GM21515 (cell line): ENCODE measurements at regions not wholly inside any gene's neighbourhood (a gene's known extent, or its start where the extent isn't known, plus 50 kb on each side); places are given as distances from the start of the nearest gene placed in this dataset.
"Not testable (repeated sequence)": the region's sequence is repeated elsewhere in the genome, so short reads cannot be mapped to it uniquely, and the experiment has no call there.

ENCODE experiments used
- ATAC-seq: cut with Tn5 transposase; IDR thresholded peaks from one replicate; pipeline ENCODE4 v1.9.1; 2021; ENCODE audit not compliant: unreplicated experiment

DNA sequence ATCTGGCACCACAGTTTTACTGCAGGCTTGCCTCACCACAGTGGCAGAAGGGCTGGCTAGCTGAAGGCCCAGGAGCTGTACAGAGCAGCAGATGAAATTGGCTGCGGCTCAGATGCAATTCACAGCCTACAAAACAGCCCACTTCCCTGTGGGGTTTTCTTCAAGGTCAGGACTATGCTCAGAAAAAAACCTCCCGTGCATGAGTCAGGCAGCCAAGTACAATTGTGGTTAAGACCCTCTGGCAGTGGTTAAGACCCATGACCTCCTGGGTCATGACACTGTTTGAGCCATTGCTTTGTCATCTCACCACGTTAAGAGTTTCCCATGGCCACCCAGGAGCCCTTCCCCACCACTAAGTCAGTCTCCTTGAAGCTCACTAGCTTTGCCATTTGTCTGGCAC, 276.3 kb downstream of the HNRNPD start:
- no peak for ATAC-seq

DNA sequence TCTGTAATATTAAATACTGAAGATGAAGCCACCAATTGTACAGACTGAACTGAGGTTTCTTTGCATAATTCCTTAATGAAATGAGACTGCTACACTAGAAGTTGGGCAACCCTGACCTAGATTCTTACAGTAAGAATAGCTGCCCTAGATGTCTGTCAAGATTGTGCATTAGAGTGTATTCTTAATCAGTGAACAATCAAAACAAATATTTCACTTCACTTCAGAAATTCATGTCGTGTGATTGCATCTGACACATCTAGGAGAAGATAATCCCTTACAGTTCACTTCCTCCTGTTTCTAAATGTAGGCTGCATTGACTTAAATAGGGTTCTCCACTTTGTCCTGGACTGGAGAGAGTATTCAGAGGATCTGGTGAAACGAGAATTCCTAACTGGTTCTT, 283.1 kb downstream of the HNRNPD start:
- ATAC-seq: no peak

DNA sequence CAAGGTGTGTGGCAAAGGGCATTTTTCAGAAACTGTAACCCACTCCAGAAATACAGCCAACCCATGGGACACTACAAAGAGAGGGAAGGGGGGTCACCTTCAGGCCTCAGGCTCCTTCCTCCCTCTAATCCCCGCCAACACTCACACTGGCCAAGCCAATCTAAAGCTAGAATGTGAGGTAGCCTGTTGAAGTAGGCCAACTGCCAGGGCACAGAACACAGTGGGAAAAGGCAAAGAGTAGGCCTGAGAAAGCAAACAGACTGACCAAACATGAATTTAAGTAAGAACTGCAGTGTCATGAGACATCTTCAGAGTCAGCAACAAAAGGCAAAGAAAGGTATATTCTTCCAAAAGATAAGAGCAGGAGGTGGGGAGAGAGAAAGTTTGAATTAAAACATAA, 289.0 kb downstream of the HNRNPD start:
- no peak for ATAC-seq

- not testable (repeated sequence) for ATAC-seq
Observed at GRCh38 chr4:82077471-82077995, 296.3 kb downstream of the HNRNPD start.

DNA sequence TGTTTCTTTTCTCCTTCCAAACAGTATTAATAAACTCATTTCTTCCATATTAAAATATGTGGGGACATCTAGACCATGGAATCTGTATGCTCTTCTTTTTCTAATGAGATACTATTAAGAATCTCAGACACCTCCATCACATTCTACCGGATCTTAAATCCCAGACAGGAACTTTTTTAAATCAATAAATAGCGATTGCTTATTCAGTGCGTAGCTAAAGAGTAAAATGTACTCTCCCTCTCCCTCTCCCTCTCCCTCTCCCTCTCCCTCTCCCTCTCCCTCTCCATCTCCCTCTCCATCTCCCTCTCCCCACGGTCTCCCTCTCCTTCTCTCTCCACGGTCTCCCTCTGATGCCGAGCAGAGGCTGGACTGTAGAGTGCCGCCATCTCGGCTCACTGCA, 297.0 kb downstream of the HNRNPD start:
- ATAC-seq: no peak

DNA sequence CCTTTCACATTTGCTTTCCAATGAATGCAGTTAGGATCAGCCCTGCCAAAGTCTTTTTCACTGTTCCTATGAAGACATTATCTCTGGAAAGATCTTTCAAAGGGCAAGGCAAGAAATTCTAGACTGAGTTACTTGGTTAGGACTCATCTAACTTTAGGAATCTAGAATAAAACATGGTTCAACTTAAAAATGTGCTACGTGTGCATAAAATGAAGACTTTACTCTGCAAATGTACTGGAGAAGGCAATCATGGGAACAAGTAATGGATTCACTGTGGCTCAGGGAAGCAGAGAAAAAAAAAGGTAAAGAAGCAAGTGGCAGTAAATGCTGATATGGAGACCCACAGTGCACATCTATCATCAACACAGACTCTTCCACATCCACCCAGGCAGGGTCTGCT, 297.4 kb downstream of the HNRNPD start:
- no peak for ATAC-seq

GRCh38 chr4:82071951-82072350, 301.8 kb downstream of the HNRNPD start:
- no peak for ATAC-seq

GRCh38 chr4:82069883-82070638, 303.7 kb downstream of the HNRNPD start:
- no peak for ATAC-seq

GRCh38 chr4:82063017-82063416, 310.8 kb downstream of the HNRNPD start:
- ATAC-seq: no peak

DNA sequence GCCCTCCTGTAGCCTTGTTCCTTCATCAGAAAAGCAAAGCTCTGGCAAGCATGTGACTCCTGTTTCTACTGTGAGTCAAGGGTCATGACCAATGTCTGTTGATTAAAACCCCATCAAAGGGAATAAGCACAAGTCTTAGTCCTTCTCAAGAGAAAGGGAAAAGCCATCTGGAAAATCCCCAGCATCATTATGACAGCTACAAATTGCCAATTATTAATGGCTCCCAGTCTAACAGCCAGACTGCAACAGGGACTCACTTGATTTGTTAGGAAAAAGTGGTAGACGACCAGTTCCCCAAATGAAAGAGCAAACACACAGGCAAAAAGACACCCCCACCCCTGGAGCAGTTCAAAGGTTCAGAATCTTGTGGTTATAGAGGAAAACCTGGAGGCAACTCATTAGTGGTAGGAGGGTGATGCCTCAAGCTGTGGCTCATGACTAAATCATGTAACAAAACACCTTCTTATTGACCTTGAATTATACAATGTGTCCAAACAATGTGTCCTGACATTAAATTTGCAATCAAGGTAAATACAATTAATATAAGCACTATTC, 315.7 kb downstream of the HNRNPD start:
- ATAC-seq: no peak

DNA sequence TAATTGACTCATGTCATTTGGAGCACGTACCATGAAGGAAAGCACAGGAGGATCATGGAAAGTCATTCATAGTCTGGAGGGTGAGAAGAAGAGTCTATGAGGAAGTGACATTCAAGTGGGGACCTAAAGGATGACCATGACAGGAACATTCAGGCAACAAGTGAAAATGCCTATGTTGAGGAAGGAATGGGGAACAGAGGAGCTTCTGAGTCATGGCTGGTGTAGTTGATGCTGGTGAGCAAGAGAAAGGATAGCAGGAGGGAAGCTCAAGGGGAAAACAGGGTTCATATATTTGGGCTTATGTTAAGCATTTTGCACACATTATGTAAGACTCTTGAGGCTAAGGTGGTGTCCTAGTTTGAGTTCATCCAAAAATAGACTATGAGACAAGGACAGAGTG, 318.6 kb downstream of the HNRNPD start:
- no peak for ATAC-seq

GRCh38 chr4:82053396-82053795, 320.4 kb downstream of the HNRNPD start:
- no peak for ATAC-seq

GRCh38 chr4:82050796-82051195, 323.0 kb downstream of the HNRNPD start:
- no peak for ATAC-seq

GRCh38 chr4:82049294-82049693, 324.5 kb downstream of the HNRNPD start:
- no peak for ATAC-seq

- ATAC-seq: no peak
Observed at GRCh38 chr4:82047731-82048130, 326.1 kb downstream of the HNRNPD start.

DNA sequence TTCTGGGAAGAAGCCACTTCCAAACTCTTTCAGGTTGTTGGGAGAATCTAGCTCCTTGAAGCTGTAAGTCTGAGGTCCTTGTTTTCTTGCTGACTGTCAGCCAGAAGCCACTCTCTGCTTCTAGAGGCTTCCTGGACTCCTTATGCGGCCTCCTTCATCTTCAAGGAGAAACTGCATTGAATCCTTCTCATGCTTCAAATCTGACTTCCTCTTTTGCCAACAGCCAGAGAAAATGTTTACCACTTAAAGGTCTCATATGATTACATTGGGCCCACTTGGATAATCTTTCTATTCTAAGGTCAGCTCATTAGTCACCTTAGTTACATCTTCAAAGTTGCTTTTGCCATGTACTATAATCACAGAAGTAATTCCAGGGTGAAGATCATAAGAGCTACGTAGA, 327.0 kb downstream of the HNRNPD start:
- no peak for ATAC-seq

DNA sequence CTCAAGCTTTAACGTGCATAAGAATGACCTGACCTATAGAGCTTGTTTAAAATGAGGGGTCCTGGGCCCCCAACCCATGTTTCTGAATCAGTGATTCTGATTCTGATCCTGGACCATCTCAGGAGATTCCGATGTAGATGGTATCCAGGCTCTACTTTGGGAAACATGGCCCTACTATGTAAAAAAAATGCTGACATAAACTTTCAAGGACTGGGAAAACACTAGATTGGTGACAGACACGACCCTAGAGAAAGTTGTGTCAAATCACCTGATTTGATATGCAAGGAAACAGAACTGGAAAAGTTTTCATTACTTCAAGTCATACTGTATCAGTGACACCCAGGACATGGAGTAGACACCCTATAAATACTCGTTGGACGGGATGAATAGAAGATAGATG, 328.5 kb downstream of the HNRNPD start:
- ATAC-seq: no peak

DNA sequence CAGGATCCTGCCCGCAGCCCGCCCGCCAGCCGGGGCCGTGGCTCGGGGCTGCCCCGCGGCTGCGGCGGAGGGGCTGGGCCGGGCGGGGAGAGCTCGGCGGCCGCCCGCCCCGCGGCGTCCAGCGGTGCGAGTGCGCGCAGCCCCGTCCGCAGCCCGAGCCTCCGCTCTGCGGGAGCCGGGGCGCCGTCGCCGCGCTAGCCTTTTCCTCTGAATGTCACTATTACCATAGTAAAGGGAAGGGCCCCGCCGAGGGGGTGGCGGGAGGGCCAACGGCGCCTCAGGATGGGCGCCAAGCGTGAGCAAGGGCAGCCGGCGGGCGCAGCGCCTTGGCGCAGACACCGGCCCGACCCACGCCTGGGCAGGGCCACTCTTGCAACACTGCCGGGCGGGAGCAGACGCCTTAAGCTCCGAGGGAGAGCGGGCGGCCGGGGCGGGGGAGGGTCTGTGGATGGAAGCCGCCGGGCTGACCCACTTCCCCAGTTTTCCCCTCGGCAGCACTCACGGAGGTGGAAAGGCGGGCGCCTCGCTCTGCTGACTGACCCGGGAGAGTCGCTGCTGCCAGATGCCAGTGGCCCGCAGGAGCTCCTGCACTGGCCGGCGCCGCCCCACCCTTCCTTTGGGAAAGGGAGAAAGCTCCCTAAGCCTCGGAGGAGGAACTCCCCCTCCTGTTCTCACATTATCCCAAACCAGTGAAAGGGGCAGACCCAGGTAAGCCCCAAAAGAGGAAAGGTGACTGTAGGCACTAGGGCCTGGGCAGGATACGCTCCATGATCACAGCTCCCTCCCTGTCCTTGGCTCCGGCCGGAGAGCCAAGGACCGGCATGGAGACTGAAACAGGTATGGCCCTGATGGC, 329.4 kb downstream of the HNRNPD start:
- no peak for ATAC-seq

DNA sequence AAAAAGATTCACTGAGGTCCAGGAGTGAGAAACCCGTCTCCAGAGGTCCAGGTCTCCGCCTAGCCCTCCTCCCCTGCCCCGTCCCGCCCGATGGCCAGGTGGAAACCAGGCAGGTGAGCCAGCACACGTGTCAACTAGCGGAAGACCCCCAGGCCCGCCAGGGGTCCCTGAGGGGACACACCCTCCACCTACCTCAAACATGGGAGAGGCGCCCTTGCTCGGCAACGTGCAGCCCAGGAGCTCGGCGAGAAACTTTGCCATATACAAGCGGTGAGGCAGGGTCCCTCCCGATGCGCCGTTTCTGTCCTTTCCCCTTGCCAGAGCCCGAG, 330.0 kb downstream of the HNRNPD start:
- no peak for ATAC-seq

DNA sequence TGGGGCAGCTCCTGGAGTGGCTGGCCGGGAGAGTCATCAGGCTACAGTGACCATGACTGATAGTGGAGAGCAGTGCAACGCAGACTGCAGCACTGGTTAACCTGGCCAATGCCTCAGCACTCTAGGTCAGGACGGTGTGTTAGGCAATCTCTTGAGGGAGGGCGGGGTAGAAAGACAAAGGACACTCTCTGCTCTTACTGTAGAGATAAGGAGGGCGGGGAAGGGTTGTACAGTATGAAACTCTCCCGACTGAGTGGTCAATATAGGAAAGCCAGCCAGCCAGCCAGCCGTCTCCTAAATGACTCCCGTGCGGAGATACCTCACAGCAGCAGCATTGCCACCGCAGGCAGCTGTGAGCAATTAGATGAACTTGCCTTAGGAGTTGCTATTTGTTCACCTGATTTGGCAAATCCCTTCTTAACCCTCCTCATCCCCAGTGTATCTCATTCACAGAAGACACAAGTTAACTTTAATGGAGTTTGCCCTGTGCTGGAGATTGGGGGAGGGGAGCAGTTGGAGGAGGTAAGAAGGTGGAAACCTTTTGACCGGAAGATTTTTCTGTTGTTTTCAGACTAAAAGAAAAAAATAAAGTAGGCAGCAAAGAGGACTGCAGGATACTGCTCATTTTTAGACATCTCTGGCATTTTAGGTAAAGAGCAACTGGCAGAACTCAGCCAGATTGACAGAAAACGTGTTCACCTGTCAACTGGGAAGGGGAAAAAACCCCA, 330.5 kb downstream of the HNRNPD start:
- ATAC-seq: no peak

GRCh38 chr4:82042042-82042441, 331.7 kb downstream of the HNRNPD start:
- no peak for ATAC-seq
